ENCODE measurements at regions not wholly inside any gene's neighbourhood (a gene's known extent, or its start where the extent isn't known, plus 50 kb on each side); places are given as distances from the start of the nearest gene placed in this dataset.

GRCh38 chr2:126534478-126534877 lies 121.5 kb upstream of the GYPC start:
- no peak for TF ChIP-seq CTCF (IDR thresholded peaks at IDR 0.05)
- no peak for TF ChIP-seq POLR2A (IDR thresholded peaks at IDR 0.05)

Measured in lower leg skin (tissue), 3 donors.